GM18499 (cell line): ENCODE measurements at regions not wholly inside any gene's neighbourhood (a gene's known extent, or its start where the extent isn't known, plus 50 kb on each side); places are given as distances from the start of the nearest gene placed in this dataset.

Source experiments
- ATAC-seq: cut with Tn5 transposase; IDR thresholded peaks from one replicate; pipeline ENCODE4 v1.9.1; 2021; ENCODE audit warnings: moderate number of reproducible peaks; ENCODE audit not compliant: insufficient read depth, unreplicated experiment

GRCh38 chr6:132244744-132245143 is 156.5 kb downstream of the MOXD1 start:
- ATAC-seq = no peak

- no peak for ATAC-seq
These were observed 164.5 kb downstream of the MOXD1 start for GRCh38 chr6:132236744-132237143.

- no peak for ATAC-seq
These were observed 165.0 kb downstream of the MOXD1 start for GRCh38 chr6:132236281-132236680.

- ATAC-seq = no peak
These were observed 165.5 kb downstream of the MOXD1 start for GRCh38 chr6:132235596-132236280.

- no peak for ATAC-seq
These were observed 166.9 kb downstream of the MOXD1 start for GRCh38 chr6:132234356-132234755.

- no peak for ATAC-seq
These were observed 170.0 kb downstream of the MOXD1 start for GRCh38 chr6:132231121-132231884.

- no peak for ATAC-seq
These were observed 172.4 kb downstream of the MOXD1 start for GRCh38 chr6:132228894-132229293.

- ATAC-seq = no peak
These were observed 173.4 kb downstream of the MOXD1 start for GRCh38 chr6:132227904-132228303.

- ATAC-seq = no peak
These were observed 176.3 kb downstream of the MOXD1 start for GRCh38 chr6:132224943-132225342.

GRCh38 chr6:132220800-132221199 is 180.5 kb downstream of the MOXD1 start:
- ATAC-seq = no peak

- no peak for ATAC-seq
These were observed 181.4 kb downstream of the MOXD1 start for GRCh38 chr6:132219901-132220300.

GRCh38 chr6:132218059-132218696 is 183.1 kb downstream of the MOXD1 start:
- ATAC-seq = no peak

- no peak for ATAC-seq
These were observed 185.5 kb downstream of the MOXD1 start for GRCh38 chr6:132215805-132216204.

GRCh38 chr6:132214716-132215115 is 186.6 kb downstream of the MOXD1 start:
- ATAC-seq = no peak

GRCh38 chr6:132213732-132214131 is 187.5 kb downstream of the MOXD1 start:
- ATAC-seq = no peak

- no peak for ATAC-seq
These were observed 188.1 kb downstream of the MOXD1 start for GRCh38 chr6:132213191-132213590.

GRCh38 chr6:132210886-132211563 is 190.2 kb downstream of the MOXD1 start:
- ATAC-seq = no peak

GRCh38 chr6:132209351-132209750 is 191.9 kb downstream of the MOXD1 start:
- no peak for ATAC-seq

GRCh38 chr6:132207991-132208390 is 193.3 kb downstream of the MOXD1 start:
- no peak for ATAC-seq

- no peak for ATAC-seq
These were observed 195.3 kb downstream of the MOXD1 start for GRCh38 chr6:132205946-132206345.

GRCh38 chr6:132204591-132204990 is 196.7 kb downstream of the MOXD1 start:
- no peak for ATAC-seq
